Parathyroid adenoma (tissue), 2 donors: ENCODE measurements at regions not wholly inside any gene's neighbourhood (a gene's known extent, or its start where the extent isn't known, plus 50 kb on each side); places are given as distances from the start of the nearest gene placed in this dataset.

Experiments used
- H2AFZ ChIP-seq: fragments of 300-600 bp; sonication (generic); one replicate; pipeline ENCODE4 v1.7.0; 2017; ENCODE audit warnings: antibody characterized with exemption, mild to moderate bottlenecking
- H3K27ac ChIP-seq: fragments of 300-600 bp; sonication (generic); one replicate; pipeline ENCODE4 v1.7.0; 2017
- H3K27me3 ChIP-seq: fragments of 300-600 bp; sonication (generic); one replicate; pipeline ENCODE4 v1.7.0; 2017; ENCODE audit warnings: low read length; ENCODE audit not compliant: control insufficient read depth, insufficient read depth
- H3K36me3 ChIP-seq: fragments of 300-600 bp; sonication (generic); one replicate; pipeline ENCODE4 v1.7.0; 2017; ENCODE audit warnings: low read length; ENCODE audit not compliant: control insufficient read depth, insufficient read depth
- H3K4me1 ChIP-seq: fragments of 300-600 bp; sonication (generic); one replicate; pipeline ENCODE4 v1.7.0; 2017; ENCODE audit warnings: control low read depth
- H3K4me2 ChIP-seq: fragments of 300-600 bp; sonication (generic); one replicate; pipeline ENCODE4 v1.7.0; 2017; ENCODE audit warnings: low read length
- H3K4me3 ChIP-seq: fragments of 300-600 bp; sonication (generic); one replicate; pipeline ENCODE4 v1.7.0; 2017; ENCODE audit warnings: low read depth, low read length
- H3K79me2 ChIP-seq: fragments of 300-600 bp; sonication (generic); one replicate; pipeline ENCODE4 v1.7.0; 2017; ENCODE audit warnings: control low read depth
- H3K9ac ChIP-seq: fragments of 300-600 bp; sonication (generic); one replicate; pipeline ENCODE4 v1.7.0; 2017; ENCODE audit warnings: mild to moderate bottlenecking
- H3K9me3 ChIP-seq: fragments of 300-600 bp; sonication (generic); one replicate; pipeline ENCODE4 v1.7.0; 2017; ENCODE audit warnings: low read length; ENCODE audit not compliant: control insufficient read depth
- TF ChIP-seq, protein P1 (sequence below): fragments of 300-600 bp; sonication (generic); IDR thresholded peaks from one replicate; pipeline ENCODE4 v1.7.0; 2017; ENCODE audit warnings: antibody characterized with exemption, mild to moderate bottlenecking
- donor health status: primary hyperparathyroidism.

DNA sequence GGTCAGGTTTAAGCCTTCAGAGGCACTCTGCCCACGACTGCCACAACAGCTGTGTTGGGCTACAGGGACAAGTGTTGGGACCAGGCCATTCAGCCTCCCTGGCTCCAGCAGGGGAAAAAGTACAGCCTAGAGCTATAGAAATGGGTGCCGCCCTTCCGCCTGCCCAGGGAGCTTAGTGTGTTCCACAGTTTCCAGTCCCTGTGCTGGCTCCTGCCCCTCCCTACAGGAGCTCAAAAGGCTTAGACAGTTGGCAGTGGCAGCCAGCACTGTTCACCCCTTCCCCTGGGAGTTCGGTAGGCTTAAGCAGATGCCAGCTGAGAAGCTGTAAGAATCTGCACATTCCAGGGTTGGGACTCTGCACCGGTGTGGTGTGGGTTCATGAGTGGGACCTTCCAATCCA is 408.2 kb upstream of the INTU start:
- Histone ChIP-seq H3K79me2 (no peaks in the 10 kb centered on the region), H3K9me3 (no peaks in the 10 kb centered on the region), H3K4me2 (no peak overlapping the region), H3K36me3 (no peaks in the 10 kb centered on the region), H3K9ac (no peak overlapping the region), H3K27me3 (no peaks in the 10 kb centered on the region), H3K27ac (no peak overlapping the region), H3K4me1 (no peaks in the 10 kb centered on the region), H2AFZ (no peak overlapping the region), H3K4me3 (no peak overlapping the region)
- TF ChIP-seq, protein P1, sequence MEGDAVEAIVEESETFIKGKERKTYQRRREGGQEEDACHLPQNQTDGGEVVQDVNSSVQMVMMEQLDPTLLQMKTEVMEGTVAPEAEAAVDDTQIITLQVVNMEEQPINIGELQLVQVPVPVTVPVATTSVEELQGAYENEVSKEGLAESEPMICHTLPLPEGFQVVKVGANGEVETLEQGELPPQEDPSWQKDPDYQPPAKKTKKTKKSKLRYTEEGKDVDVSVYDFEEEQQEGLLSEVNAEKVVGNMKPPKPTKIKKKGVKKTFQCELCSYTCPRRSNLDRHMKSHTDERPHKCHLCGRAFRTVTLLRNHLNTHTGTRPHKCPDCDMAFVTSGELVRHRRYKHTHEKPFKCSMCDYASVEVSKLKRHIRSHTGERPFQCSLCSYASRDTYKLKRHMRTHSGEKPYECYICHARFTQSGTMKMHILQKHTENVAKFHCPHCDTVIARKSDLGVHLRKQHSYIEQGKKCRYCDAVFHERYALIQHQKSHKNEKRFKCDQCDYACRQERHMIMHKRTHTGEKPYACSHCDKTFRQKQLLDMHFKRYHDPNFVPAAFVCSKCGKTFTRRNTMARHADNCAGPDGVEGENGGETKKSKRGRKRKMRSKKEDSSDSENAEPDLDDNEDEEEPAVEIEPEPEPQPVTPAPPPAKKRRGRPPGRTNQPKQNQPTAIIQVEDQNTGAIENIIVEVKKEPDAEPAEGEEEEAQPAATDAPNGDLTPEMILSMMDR, result no peak

DNA sequence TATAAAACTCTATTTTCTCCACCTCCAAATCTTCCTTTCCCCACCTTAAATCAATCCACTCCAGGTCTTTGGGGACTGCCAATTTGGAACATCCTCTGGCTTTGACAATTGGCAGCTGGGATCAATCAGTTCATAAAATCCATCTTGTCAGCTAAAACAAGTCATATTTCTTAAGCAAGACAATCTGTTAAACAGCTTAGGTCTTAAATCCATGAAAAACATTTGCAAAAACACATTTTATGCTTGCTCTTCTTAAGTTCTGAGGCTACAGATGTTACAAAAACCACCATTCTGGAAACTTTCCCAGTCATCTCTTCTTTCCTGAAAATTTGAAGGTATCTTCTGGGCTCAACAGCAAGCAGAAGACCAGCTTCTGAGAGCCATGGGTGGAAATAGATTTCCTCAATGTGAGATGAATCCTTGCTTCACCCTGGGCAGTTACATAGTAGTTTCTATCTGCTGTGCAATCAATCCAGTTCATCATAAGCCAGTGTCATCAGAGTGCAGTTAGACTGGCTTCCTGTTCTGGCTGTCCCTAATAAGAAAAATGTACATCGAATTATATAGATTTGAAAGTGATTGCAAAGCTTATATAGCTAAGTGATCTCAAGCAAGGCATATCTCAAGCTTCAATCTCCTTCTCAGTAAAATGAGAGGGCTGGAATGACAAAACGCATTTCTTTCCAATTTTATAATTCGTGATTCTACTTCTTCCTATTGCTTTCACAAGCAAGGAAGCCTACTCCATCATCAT is 402.7 kb upstream of the INTU start:
- no peaks in the 10 kb centered on the region for H3K36me3 ChIP-seq
- H3K4me1 ChIP-seq, result peaks cover 5% of the 10 kb centered on the region
- no peak overlapping the region for H3K4me3 ChIP-seq
- no peak overlapping the region for H3K27ac ChIP-seq
- no peak overlapping the region for H3K9ac ChIP-seq
- H3K4me2 ChIP-seq, result no peak overlapping the region
- H3K9me3 ChIP-seq, result no peaks in the 10 kb centered on the region
- TF ChIP-seq, protein P1, result no peak
- no peak overlapping the region for H2AFZ ChIP-seq
- H3K27me3 ChIP-seq, result no peaks in the 10 kb centered on the region
- no peaks in the 10 kb centered on the region for H3K79me2 ChIP-seq

DNA sequence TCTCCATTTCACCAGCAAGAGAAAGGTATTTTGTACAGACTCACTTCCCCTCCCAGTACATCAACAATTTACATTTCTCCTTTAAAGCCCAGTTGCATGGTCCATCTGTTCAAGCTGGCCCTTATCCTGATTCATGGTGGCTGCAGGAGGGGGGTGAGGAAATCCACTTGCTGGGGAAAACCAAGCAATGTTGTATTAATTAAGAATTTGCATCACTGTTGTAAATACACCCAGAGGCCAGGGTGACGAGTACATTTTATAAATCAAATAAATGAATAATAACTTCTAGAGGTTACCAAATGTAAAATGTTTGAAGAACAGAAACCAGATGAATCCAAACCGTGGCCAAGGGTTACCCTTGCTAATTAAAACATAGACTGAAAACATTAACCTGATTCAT is 395.9 kb upstream of the INTU start:
- Histone ChIP-seq H3K4me1 (no peaks in the 10 kb centered on the region), H3K27me3 (no peaks in the 10 kb centered on the region), H3K4me3 (no peak overlapping the region), H3K4me2 (no peak overlapping the region), H3K27ac (no peak overlapping the region), H3K9ac (no peak overlapping the region), H3K79me2 (no peaks in the 10 kb centered on the region), H2AFZ (no peak overlapping the region), H3K9me3 (no peaks in the 10 kb centered on the region), H3K36me3 (no peaks in the 10 kb centered on the region)
- TF ChIP-seq, protein P1, result no peak

DNA sequence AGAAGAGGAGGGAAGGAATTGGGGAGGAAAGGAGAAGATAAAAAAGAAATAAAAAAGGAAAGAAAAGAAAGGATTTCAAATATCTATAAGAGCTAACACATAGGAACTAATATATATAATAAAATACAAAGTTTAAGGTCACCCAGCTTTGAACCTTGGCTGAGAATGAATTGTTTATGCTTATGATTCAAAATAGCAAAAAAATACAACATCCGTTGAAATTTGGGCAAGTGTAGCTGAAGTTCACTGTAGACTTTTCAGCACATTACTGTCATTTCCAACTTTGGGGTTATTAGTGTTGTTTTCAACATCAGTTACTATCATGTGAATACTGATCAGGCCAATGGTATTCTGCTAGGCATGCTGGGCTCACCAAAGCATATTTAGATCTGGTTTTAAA is 395.2 kb upstream of the INTU start:
- Histone ChIP-seq H3K4me1 (no peaks in the 10 kb centered on the region), H2AFZ (no peak overlapping the region), H3K4me3 (no peak overlapping the region), H3K36me3 (no peaks in the 10 kb centered on the region), H3K9ac (no peak overlapping the region), H3K27me3 (no peaks in the 10 kb centered on the region), H3K4me2 (no peak overlapping the region), H3K27ac (no peak overlapping the region), H3K79me2 (no peaks in the 10 kb centered on the region), H3K9me3 (no peaks in the 10 kb centered on the region)
- TF ChIP-seq, protein P1, result no peak

DNA sequence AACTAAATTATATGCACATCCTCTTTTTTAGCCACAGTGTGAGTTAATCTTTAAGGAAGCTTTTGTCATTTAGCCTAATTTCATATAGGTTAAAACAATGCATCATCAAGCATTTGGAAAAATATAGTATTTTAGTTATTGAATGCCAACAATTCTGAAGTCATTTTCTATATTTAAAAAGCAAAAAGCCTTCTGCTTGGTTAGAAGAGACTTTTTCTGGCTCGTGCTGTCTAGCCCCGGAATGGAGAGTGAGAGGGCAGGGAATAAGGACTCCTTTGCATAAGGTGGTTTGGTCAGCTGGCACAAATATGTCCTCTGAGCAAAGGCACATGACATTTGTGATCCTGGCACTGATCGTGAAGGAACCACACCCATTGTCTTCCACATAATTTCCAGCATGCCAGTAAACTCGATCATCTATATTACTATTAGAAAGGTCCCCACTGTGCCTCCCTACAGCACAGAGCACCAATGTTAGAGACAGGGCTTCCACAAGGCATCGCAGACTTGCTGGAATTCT is 393.7 kb upstream of the INTU start:
- Histone ChIP-seq H3K4me2 (no peak overlapping the region), H3K4me3 (no peak overlapping the region), H3K27me3 (no peaks in the 10 kb centered on the region), H3K27ac (no peak overlapping the region), H3K79me2 (no peaks in the 10 kb centered on the region), H3K9me3 (no peaks in the 10 kb centered on the region), H3K36me3 (no peaks in the 10 kb centered on the region), H3K4me1 (no peaks in the 10 kb centered on the region), H2AFZ (no peak overlapping the region), H3K9ac (no peak overlapping the region)
- TF ChIP-seq, protein P1, result no peak
